Right renal cortex interstitium (tissue), 3 donors: ENCODE measurements at regions not wholly inside any gene's neighbourhood (a gene's known extent, or its start where the extent isn't known, plus 50 kb on each side); places are given as distances from the start of the nearest gene placed in this dataset.

Experiments used
- DNase-seq, 3 donors: peaks; one replicate each; pipeline ENCODE4 v3.0.0-alpha.2; 2013; ENCODE audit warnings: low read depth in 3 of 3, low spot score in 2 of 3

- peak in 1 of 3 donors; percentile 40 for DNase-seq
Observed at GRCh38 chr10:59557052-59557451, 152.6 kb downstream of the SLC16A9 start.

GRCh38 chr10:59553162-59553900 is 156.3 kb downstream of the SLC16A9 start:
- DNase-seq = no peak

- DNase-seq = no peak
Observed at GRCh38 chr10:59550061-59550460, 159.6 kb downstream of the SLC16A9 start.

GRCh38 chr10:59538623-59539022 is 171.0 kb downstream of the SLC16A9 start:
- no peak for DNase-seq

GRCh38 chr10:59537501-59537900 is 172.1 kb downstream of the SLC16A9 start:
- no peak for DNase-seq

- peak; percentile 38 to 60 (median 59) for DNase-seq
Observed at GRCh38 chr10:59536167-59537014, 173.3 kb downstream of the SLC16A9 start.

GRCh38 chr10:59524348-59524747 is 162.0 kb upstream of the FAM13C start:
- DNase-seq = no peak

- DNase-seq = no peak
Observed at GRCh38 chr10:59523851-59524250, 161.5 kb upstream of the FAM13C start.

GRCh38 chr10:59517996-59518395 is 155.6 kb upstream of the FAM13C start:
- no peak for DNase-seq

GRCh38 chr10:59517341-59517899 is 155.1 kb upstream of the FAM13C start:
- no peak for DNase-seq

- no peak for DNase-seq
Observed at GRCh38 chr10:59513558-59513957, 151.2 kb upstream of the FAM13C start.

- no peak for DNase-seq
Observed at GRCh38 chr10:59512951-59513350, 150.6 kb upstream of the FAM13C start.

- no peak for DNase-seq
Observed at GRCh38 chr10:59508956-59509355, 146.6 kb upstream of the FAM13C start.

GRCh38 chr10:59508296-59508695 is 145.9 kb upstream of the FAM13C start:
- DNase-seq = no peak

GRCh38 chr10:59505926-59506325 is 143.6 kb upstream of the FAM13C start:
- no peak for DNase-seq

GRCh38 chr10:59499460-59499859 is 137.1 kb upstream of the FAM13C start:
- no peak for DNase-seq

- no peak for DNase-seq
Observed at GRCh38 chr10:59493017-59493416, 130.7 kb upstream of the FAM13C start.

GRCh38 chr10:59479426-59479825 is 117.1 kb upstream of the FAM13C start:
- DNase-seq = no peak

GRCh38 chr10:59470570-59470969 is 108.2 kb upstream of the FAM13C start:
- no peak for DNase-seq

- DNase-seq = no peak
Observed at GRCh38 chr10:59465088-59465487, 102.7 kb upstream of the FAM13C start.

- DNase-seq = no peak
Observed at GRCh38 chr10:59464483-59464882, 102.1 kb upstream of the FAM13C start.

GRCh38 chr10:59463909-59464308 is 101.6 kb upstream of the FAM13C start:
- DNase-seq = no peak
